Left lobe of liver (tissue), 2 donors: ENCODE measurements at regions not wholly inside any gene's neighbourhood (a gene's known extent, or its start where the extent isn't known, plus 50 kb on each side); places are given as distances from the start of the nearest gene placed in this dataset.
"Not testable (repeated sequence)": the region's sequence is repeated elsewhere in the genome, so short reads cannot be mapped to it uniquely, and the experiment has no call there.

Source experiments
- ATAC-seq: fragments of 200-7000 bp; cut with Tn5 transposase; one replicate; pipeline ENCODE4 v1.9.1; 2020; ENCODE audit warnings: mild to moderate bottlenecking, moderate library complexity
- DNase-seq: peaks from one replicate; pipeline ENCODE4 v3.0.0-alpha.2; 2020; ENCODE audit warnings: low spot score
- donor health status: DM: no; HTN: no; CAD: no; lungs with moderate emphysema.
- donor health status: DM: no; HTN: yes; CAD: no.

DNA sequence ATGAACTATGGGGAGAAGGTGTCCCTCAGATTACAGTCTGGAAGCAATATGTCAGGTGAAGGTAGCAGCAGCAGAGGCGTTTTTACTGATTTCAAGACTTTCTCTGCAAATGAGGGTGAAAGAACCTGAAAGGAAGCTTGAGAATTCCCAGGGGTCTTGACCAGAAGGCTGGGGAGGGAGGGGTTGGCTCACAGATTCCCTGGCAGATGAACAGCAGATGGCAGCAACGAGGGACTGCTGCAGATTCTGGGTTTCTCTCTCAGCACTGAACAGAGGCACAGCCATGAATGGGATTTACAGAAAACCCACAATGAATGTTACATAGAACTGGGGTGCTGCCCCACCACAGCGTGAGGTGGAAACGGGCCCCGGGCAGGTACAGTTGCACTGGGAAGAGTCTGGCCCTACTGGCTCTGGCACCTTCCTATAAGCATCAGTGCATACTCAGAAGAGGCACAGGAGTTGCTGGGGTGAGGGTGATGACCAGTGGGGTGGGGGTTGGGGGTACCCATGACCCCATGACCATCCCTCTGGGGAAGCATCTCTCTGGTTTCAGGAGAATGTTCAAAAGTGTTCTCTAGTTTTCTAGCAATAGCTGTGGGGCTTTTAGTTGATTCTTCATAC, 317.8 kb downstream of the SH2D4B start:
- DNase-seq (peak; percentile 53), ATAC-seq (peak; percentile 97)

GRCh38 chr10:80856186-80856585, 318.5 kb downstream of the SH2D4B start:
- ATAC-seq (no peak), DNase-seq (no peak)

GRCh38 chr10:80859279-80859678, 321.6 kb downstream of the SH2D4B start:
- not testable (repeated sequence) for DNase-seq, ATAC-seq

DNA sequence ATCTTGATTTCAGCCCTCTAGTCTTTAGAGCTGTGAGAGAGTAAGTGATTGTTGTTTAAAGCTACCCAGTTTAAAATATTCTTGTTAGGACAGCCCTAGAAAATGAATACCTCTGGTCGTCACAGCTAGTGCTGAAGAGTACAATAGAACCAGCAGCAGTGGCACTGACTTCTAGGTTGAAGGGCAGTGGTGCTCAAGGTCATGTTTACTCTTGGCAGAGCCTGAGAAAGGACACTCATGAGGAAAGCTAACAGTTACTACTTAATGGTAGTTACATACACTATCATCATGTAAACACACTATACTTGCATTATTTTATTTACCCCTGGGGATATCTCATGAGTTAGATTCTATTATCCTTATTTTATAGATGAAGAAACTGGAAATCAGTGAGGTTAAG, 323.0 kb downstream of the SH2D4B start:
- DNase-seq (peak; percentile 52), ATAC-seq (peak; percentile 99)

DNA sequence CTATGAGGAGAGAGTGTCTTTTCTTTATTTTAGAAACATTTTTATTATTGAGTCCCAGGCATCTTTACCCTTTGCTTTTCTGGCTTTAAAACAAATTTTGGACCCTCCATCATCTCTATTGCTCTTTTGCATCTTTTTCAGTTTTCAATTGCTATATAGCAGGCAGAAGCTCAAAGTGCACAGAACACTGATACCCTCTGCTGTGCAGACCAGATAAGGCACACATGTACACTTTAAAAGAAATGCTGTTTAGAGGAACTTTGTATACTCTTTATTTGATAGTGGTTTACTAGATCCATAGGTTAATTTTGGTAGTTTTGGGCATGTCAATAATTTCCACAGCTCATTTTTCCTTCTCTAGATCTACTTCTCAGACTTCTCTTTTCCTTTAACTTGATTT, 324.2 kb downstream of the SH2D4B start:
- DNase-seq: no peak
- peak; percentile 51 for ATAC-seq

GRCh38 chr10:80870282-80870681, 332.6 kb downstream of the SH2D4B start:
- ATAC-seq: no peak
- no peak for DNase-seq

- ATAC-seq (no peak), DNase-seq (no peak)
These were observed 333.4 kb downstream of the SH2D4B start for GRCh38 chr10:80871083-80871482.

DNA sequence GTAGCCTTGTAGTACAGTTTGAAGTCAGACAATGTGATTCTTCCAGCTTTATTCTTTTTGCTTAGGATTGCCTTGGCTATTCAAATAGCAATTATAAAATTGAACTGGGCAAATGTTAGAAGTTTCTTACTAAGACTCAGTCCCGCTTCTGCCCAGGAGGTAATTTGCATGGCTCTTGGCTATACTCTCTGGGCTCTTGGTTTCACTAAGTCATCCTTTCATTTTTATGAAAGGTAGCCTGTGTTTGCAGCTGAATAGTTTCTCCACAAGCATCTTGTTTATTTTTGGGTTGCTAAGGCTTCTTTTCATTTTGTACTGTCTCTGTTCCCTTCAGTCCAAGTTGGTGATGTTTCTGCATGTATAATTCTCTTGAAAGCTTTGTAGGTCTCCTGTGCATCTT, 340.6 kb downstream of the SH2D4B start:
- ATAC-seq: no peak
- DNase-seq: no peak

DNA sequence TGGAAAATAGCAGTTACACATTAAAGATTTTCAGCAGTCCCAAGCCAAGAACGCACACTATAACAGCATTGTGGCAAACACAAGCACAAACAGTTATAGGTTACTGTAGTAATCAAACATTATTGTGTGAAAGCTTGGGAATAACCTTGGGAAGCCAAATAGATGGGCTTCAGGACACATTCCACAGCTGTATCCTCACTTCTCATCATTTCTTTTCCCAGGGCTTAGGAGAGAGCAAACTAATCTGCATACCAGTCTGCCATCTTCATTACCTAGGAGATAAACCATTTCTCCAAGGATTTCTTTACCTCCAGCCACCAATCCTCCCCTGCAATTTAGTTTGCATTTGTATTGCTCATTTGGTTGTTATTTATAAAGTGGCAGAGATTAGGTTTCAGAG, 352.4 kb downstream of the SH2D4B start:
- DNase-seq: no peak

DNA sequence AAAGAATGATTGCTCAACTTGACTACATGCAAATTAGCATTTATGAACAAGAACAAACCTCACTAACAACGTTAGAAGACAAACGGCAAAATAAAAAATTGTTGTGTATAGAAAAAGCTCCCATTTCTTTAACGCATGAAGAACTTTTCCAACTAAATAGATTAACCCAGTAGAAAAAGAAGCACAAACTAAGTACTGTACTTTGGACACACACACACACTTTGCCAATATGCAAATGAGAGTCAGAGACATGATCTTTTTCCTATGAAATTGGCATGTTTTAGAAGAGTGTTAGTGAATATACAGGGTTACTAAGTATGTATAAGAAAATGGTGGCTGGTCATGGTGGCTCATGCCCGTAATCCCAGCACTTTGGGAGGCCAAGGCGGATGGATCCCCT, 355.6 kb downstream of the SH2D4B start:
- DNase-seq (no peak), ATAC-seq (peak; percentile 55)

More for the DNA sequence above, 352.4 kb downstream of the SH2D4B start:
- no peak for ATAC-seq

DNA sequence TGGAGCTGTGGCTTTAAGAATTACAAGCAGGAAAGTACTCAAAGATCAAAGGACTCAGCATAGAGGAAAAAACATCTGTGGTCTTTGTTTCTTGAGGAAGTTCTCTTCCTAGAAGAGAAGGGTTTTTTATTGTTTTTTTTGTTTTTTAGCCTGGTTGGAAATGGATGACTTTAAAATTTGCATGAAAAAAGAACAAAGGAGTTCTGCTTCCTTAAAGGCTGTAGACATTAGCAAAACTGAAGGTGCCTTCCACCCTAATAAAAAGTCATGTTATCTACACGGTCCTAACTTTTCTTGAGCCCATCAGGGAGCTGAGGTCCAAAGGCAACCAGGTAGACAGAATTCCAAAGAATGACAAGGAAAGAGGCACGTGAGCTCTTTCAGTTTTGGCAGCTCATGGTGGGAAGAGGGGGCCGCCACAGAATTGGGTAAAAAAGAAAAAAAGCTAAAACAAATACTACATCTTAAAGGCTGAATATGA, 356.6 kb downstream of the SH2D4B start:
- ATAC-seq: no peak
- DNase-seq: no peak

DNA sequence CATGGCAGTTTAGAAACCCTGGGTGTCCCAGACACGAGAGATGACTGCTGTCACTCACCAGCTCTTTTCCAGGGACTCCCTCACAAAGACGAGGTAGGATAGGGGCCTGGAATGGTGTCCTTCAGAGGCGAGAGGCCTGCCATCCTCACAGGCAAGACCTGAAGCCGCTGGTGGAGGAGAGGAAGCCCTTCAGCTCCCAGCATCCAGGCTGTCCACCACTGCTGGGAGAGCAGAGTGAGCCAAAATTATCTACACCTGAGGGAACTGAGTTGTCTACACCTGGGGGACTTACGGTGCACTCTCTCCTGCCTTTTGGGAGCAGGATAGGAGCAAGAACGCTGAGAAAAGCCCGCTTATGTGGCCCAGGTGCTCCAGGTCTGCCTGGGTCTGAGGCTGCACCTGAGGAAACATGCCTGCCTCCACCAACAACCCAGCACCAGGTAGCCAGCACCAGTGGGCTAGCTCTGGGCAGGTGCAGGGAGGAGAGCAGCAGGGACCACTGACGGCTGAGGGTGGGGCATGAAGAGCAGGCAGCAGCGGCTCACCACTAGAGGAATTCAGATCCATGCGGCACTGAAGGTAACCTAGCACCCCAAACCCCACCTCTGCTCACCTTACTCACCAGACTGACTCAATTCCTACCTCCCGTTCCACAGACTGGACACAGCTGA, 357.2 kb downstream of the SH2D4B start:
- DNase-seq (no peak), ATAC-seq (no peak)

DNA sequence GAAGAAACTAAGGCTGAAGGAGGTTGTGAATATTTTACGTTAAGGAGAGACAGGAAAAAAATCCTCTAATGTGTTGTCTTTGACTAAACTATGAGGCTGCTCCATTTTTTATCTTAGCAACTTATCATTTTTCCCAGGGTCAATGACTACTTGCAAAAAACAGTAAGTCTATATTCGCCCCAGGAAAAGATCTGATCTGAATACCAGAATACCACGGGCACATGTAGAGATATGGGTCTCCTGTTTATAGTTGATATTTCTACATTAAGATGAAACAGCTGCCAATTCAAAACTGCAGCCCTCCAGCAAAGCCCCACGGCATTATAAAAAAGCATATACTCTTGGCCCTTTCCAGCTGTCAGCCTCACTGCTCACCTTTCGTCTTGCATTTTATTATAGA, 358.4 kb downstream of the SH2D4B start:
- ATAC-seq: no peak
- no peak for DNase-seq

- peak; percentile 79 for ATAC-seq
- DNase-seq: peak; percentile 70
These were observed 359.3 kb downstream of the SH2D4B start for GRCh38 chr10:80896959-80897358.

GRCh38 chr10:80900661-80901060, 363.0 kb downstream of the SH2D4B start:
- peak; percentile 79 for ATAC-seq
- peak; percentile 76 for DNase-seq

DNA sequence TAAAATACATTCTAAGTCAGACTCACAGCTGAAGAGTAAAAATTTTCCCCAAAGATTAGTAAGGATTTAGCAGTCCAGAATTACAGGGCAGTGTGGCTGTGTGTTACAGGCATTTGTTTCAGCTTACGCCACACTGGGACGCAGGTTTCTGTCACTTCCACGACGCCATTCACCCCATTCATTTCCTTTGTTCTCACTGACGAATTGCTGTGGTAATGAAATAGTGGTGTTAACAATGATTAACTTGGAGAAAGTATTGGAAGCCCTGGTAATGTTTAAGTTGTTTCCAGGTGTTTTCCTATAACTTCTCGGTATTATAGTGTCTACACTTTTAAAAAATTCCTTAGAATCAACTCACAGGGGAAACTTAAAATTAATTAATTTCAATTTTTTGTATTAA, 370.9 kb downstream of the SH2D4B start:
- ATAC-seq (no peak), DNase-seq (no peak)

DNA sequence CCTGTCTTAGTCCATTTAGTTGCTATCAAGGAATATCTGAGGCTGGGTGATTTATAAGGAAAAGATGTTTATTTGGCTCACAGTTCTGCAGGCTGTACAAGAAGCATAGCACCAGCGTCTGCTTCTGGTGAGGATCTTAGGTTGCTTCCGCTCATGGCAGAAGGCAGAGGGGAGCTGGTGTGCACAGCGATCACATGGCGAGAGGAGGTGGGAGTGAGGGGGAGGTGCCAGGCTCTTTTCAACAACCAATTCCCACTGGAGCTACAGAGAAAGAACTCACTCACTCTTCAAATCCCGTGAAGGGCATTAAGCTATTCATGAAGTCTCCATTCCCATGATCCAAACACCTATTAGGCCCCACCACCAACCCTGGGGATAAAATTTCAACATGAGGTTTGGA, 371.6 kb downstream of the SH2D4B start:
- ATAC-seq (no peak), DNase-seq (no peak)

DNA sequence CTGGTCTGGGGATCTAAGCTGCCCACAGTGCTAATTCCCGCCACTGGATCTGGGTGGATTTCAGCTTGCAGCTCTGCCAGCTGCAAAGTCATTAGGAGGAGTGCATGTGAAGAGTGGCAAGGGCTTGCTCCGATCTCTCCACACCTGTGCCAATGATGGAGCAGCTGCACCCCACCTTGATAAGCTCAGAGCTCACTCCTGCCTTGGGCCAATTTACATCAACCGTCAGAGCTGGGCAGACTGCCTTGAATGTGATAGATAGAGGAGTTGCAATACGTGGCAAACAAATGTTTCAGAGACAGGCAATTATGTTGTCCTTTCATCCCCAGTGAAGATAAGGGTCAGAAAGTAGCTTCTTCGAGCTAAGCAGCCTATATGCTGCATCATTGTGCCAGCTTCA, 379.9 kb downstream of the SH2D4B start:
- ATAC-seq: no peak
- no peak for DNase-seq

DNA sequence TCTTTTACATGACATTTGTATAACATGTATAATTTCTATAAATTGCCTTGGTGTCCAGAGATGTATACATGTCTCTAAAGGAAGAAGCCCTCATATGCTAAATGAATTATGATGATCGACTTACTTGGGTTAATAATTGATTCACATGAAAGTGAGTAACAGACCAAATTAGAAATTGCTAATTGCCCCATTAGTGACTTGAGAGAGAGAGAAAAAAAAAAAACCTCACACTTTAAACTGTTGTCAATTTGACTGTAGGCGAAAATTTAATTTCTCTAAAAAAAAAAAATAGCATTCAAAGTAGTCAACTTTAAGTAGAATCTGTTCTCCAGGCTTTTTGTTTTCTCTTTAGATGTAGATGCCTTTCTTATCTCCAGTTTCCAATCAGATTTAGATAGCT, 383.3 kb downstream of the SH2D4B start:
- DNase-seq (no peak), ATAC-seq (no peak)

GRCh38 chr10:80924063-80924952, 386.6 kb downstream of the SH2D4B start:
- ATAC-seq (peak; percentile 96), DNase-seq (peak; percentile 56)

- DNase-seq: no peak
- no peak for ATAC-seq
These were observed 389.8 kb downstream of the SH2D4B start for GRCh38 chr10:80927419-80928078.
